ENCODE measurements at regions not wholly inside any gene's neighbourhood (a gene's known extent, or its start where the extent isn't known, plus 50 kb on each side); places are given as distances from the start of the nearest gene placed in this dataset.

GRCh38 chr10:8403711-8404371, 349.4 kb downstream of the GATA3 start:
- in situ Hi-C loops (cut with MboI), result no loop called here
- no peak overlapping the region for H3K4me3 ChIP-seq
- H3K9me3 ChIP-seq (replicated peaks; ENCODE audit: control insufficient read depth, insufficient read depth, low read length), result no peaks in the 10 kb centered on the region
- no peak overlapping the region for H3K27ac ChIP-seq (ENCODE audit: control insufficient read depth, insufficient read depth)
- BruUV-seq (replicated peaks), result no TSS peak
- H3K9ac ChIP-seq (ENCODE audit: control insufficient read depth, insufficient read depth, low read length), result no peak overlapping the region
- no peaks in the 10 kb centered on the region for H4K20me1 ChIP-seq (ENCODE audit: control insufficient read depth, insufficient read depth)
- intact Hi-C loops (cut with micrococcal nuclease; ENCODE audit: unreplicated experiment), result no loop called here
- no peak for DNase-seq (ENCODE audit: low read depth, low spot score)
- ChIA-PET SMC1A (ENCODE audit: uncharacterized antibody, unreplicated experiment) (interaction anchor here (1.0 kb wide), 1 partner anchor 13 kb away, joined by 3 read pairs; no protein-coding TSS in a partner anchor), RAD21 (ENCODE audit: unreplicated experiment) (no interaction called here), POLR2A (interaction anchor here (0.6 kb wide), 2 partner anchors 12 to 87 kb away, joined by 3 to 5 read pairs; no protein-coding TSS in a partner anchor), CTCF (no interaction called here)
- TF ChIP-seq NFYB (IDR thresholded peaks at IDR 0.05; ENCODE audit: insufficient read depth, low read depth, low read length) (no peak), SMAD1 (IDR thresholded peaks at IDR 0.05; ENCODE audit: low read depth, partially characterized antibody) (no peak), EP300 (IDR thresholded peaks at IDR 0.05; ENCODE audit: borderline replicate concordance in 1 of 2, control insufficient read depth in 1 of 2, low read depth in 2 of 2, low read length in 2 of 2) (no peak), SMC3 (IDR thresholded peaks at IDR 0.05; ENCODE audit: borderline replicate concordance, low read length) (no peak), ZNF622 (IDR thresholded peaks at IDR 0.05) (no peak), CHD1 (IDR thresholded peaks at IDR 0.05; ENCODE audit: low read depth, low read length) (no peak), RB1 (IDR thresholded peaks at IDR 0.05; ENCODE audit: borderline replicate concordance) (no peak), POU2F2 (IDR thresholded peaks at IDR 0.05; ENCODE audit: borderline replicate concordance, low read depth, low read length) (no peak), GABPA (IDR thresholded peaks at IDR 0.05; ENCODE audit: low read depth) (no peak), SMARCA5 (IDR thresholded peaks at IDR 0.05) (no peak), NFYA (IDR thresholded peaks at IDR 0.05; ENCODE audit: borderline replicate concordance, low read depth, low read length) (no peak), NR2C1 (IDR thresholded peaks at IDR 0.05) (no peak), HDAC6 (IDR thresholded peaks at IDR 0.05; ENCODE audit: unreplicated experiment) (no peak)
- TF ChIP-seq, protein P1, sequence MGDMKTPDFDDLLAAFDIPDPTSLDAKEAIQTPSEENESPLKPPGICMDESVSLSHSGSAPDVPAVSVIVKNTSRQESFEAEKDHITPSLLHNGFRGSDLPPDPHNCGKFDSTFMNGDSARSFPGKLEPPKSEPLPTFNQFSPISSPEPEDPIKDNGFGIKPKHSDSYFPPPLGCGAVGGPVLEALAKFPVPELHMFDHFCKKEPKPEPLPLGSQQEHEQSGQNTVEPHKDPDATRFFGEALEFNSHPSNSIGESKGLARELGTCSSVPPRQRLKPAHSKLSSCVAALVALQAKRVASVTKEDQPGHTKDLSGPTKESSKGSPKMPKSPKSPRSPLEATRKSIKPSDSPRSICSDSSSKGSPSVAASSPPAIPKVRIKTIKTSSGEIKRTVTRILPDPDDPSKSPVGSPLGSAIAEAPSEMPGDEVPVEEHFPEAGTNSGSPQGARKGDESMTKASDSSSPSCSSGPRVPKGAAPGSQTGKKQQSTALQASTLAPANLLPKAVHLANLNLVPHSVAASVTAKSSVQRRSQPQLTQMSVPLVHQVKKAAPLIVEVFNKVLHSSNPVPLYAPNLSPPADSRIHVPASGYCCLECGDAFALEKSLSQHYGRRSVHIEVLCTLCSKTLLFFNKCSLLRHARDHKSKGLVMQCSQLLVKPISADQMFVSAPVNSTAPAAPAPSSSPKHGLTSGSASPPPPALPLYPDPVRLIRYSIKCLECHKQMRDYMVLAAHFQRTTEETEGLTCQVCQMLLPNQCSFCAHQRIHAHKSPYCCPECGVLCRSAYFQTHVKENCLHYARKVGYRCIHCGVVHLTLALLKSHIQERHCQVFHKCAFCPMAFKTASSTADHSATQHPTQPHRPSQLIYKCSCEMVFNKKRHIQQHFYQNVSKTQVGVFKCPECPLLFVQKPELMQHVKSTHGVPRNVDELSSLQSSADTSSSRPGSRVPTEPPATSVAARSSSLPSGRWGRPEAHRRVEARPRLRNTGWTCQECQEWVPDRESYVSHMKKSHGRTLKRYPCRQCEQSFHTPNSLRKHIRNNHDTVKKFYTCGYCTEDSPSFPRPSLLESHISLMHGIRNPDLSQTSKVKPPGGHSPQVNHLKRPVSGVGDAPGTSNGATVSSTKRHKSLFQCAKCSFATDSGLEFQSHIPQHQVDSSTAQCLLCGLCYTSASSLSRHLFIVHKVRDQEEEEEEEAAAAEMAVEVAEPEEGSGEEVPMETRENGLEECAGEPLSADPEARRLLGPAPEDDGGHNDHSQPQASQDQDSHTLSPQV (IDR thresholded peaks at IDR 0.05), result no peak
- H3K79me2 ChIP-seq (ENCODE audit: control insufficient read depth, insufficient read depth, low read length), result no peaks in the 10 kb centered on the region
- no peak overlapping the region for H2AFZ ChIP-seq (ENCODE audit: control insufficient read depth, low read depth, low read length)
- no peak for FAIRE-seq
- 49% methylated on average over 4 of the region's 4 CpGs for WGBS (ENCODE audit: insufficient coverage, insufficient replicate concordance, low lambda C conversion rate, missing lambda C conversion rate)
- ATAC-seq, result peak; percentile 62
- H3K4me2 ChIP-seq (ENCODE audit: control insufficient read depth, insufficient read depth), result 0 out of 2 replicates have a peak overlapping the region, but pooled peaks have one; percentile 27
- H3K36me3 ChIP-seq (ENCODE audit: control insufficient read depth in 2 of 2, insufficient read depth in 2 of 2, low read length in 1 of 2), result no peaks in the 10 kb centered on the region
- H3K4me1 ChIP-seq (ENCODE audit: control insufficient read depth, insufficient read depth, low read length), result peaks cover 4% of the 10 kb centered on the region
- no peaks in the 10 kb centered on the region for H3K27me3 ChIP-seq (replicated peaks in 1 of 2; ENCODE audit: control insufficient read depth in 2 of 2, insufficient read depth in 2 of 2, low read length in 1 of 2)
